ENCODE measurements at regions not wholly inside any gene's neighbourhood (a gene's known extent, or its start where the extent isn't known, plus 50 kb on each side); places are given as distances from the start of the nearest gene placed in this dataset.

DNA sequence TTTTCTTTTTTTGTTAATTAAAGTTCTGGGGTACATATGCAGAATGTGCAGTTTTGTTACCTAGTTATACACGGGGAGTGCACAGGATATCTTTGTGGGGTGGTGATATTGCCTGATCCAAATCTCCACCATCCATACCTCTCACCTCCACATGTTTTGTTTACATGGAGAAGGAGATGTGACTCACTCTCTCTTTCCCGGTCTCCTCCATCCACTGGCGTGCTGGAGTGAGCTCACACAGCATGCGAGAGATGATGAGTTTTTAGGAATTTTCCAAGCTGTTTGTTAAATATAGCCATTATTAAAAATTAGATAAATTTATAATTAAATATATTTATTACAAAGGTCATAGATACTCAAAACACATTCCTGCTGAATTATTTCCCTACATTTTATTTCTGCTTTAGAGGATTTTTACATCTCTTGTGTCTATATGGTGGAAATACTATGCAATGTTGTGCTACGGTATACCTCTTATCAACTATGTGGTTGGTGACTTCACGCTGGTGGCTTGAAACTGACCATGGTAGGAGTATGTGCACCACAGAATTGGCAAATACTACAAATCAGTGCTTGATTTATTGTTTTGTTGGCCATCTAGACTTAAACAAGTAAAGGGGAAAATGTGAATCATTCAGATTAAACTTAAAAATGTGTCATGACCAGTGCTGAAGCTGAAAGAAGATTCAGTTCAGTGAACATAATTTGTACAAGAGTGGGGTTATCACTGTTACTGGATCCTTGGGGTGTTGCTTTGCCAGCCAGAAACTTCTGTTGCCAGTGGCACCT, 107.9 kb upstream of the FAM180A start:
- intact Hi-C loops (cut with micrococcal nuclease; ENCODE audit: unreplicated experiment): no loop called here
- Histone ChIP-seq H3K9me3 (ENCODE audit: low read length) (no peaks in the 10 kb centered on the region), H3K79me2 (ENCODE audit: insufficient read depth, low read depth, low read length) (no peaks in the 10 kb centered on the region), H4K20me1 (ENCODE audit: insufficient read depth, low read length) (no peaks in the 10 kb centered on the region), H2AFZ (ENCODE audit: low read length) (no peak overlapping the region), H3K4me2 (ENCODE audit: low read length) (no peak overlapping the region), H3K9me2 (ENCODE audit: insufficient read depth, low read length) (no peaks in the 10 kb centered on the region), H3K4me3 (ENCODE audit: low read depth, low read length, poor library complexity, severe bottlenecking) (no peak overlapping the region), H3K36me3 (ENCODE audit: insufficient read depth, low read length) (no peaks in the 10 kb centered on the region), H3K4me1 (ENCODE audit: insufficient read depth, low read length, poor library complexity, severe bottlenecking) (peaks cover 6% of the 10 kb centered on the region), H3K27ac (ENCODE audit: low read depth, low read length, poor library complexity, severe bottlenecking) (no peak overlapping the region)
- TF ChIP-seq EZH2phosphoT487 (IDR thresholded peaks at IDR 0.05; ENCODE audit: borderline replicate concordance, low read depth, low read length) (no peak), CTCF (conservative IDR thresholded peaks at IDR 0.05; ENCODE audit: low read length) (no peak)
- POLR2A ChIA-PET: no interaction called here
- DNase-seq (ENCODE audit: low spot score): no peak
- no TSS peak for BruUV-seq (replicated peaks)
- CTCF ChIA-PET (ENCODE audit: unreplicated experiment): interaction anchor here (0.6 kb wide), 1 partner anchor 152 kb away, joined by 3 read pairs; no protein-coding TSS in a partner anchor

- DNase-seq (ENCODE audit: low spot score): peak; percentile 41
- TF ChIP-seq CTCF (conservative IDR thresholded peaks at IDR 0.05; ENCODE audit: low read length) (no peak), EZH2phosphoT487 (IDR thresholded peaks at IDR 0.05; ENCODE audit: borderline replicate concordance, low read depth, low read length) (no peak)
- Histone ChIP-seq H3K4me1 (ENCODE audit: insufficient read depth, low read length, poor library complexity, severe bottlenecking) (peaks cover 6% of the 10 kb centered on the region), H2AFZ (ENCODE audit: low read length) (no peak overlapping the region), H3K36me3 (ENCODE audit: insufficient read depth, low read length) (no peaks in the 10 kb centered on the region), H4K20me1 (ENCODE audit: insufficient read depth, low read length) (no peaks in the 10 kb centered on the region), H3K27ac (ENCODE audit: low read depth, low read length, poor library complexity, severe bottlenecking) (no peak overlapping the region), H3K9me3 (ENCODE audit: low read length) (no peaks in the 10 kb centered on the region), H3K9me2 (ENCODE audit: insufficient read depth, low read length) (no peaks in the 10 kb centered on the region), H3K79me2 (ENCODE audit: insufficient read depth, low read depth, low read length) (no peaks in the 10 kb centered on the region), H3K4me2 (ENCODE audit: low read length) (no peak overlapping the region), H3K4me3 (ENCODE audit: low read depth, low read length, poor library complexity, severe bottlenecking) (no peak overlapping the region)
- ChIA-PET CTCF (ENCODE audit: unreplicated experiment) (no interaction called here), POLR2A (no interaction called here)
- no TSS peak for BruUV-seq (replicated peaks)
- intact Hi-C loops (cut with micrococcal nuclease; ENCODE audit: unreplicated experiment): no loop called here
Observed at GRCh38 chr7:135855846-135856245, 107.2 kb upstream of the FAM180A start.

DNA sequence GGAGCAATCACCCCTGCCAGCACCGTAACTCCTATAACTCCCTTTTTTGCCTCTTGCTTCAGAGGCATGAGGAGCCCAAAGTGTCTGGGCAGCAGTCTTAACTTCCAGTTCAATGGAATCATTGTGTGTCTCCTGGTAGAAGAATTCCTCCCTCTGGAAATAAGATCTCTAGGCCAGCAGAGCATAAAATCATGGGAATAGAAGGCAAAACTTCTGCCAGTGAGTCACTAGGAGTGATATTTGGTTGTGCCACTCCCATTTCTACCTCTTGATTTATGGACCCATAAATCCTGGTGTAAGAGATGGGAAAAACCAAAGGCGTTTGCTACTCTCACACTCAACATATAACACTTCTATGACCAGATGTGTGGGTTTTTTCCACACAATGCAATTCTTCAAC, 104.9 kb upstream of the FAM180A start:
- Histone ChIP-seq H4K20me1 (ENCODE audit: insufficient read depth, low read length) (no peaks in the 10 kb centered on the region), H2AFZ (ENCODE audit: low read length) (no peak overlapping the region), H3K79me2 (ENCODE audit: insufficient read depth, low read depth, low read length) (no peaks in the 10 kb centered on the region), H3K4me2 (ENCODE audit: low read length) (no peak overlapping the region), H3K9me2 (ENCODE audit: insufficient read depth, low read length) (no peaks in the 10 kb centered on the region), H3K4me3 (ENCODE audit: low read depth, low read length, poor library complexity, severe bottlenecking) (no peak overlapping the region), H3K36me3 (ENCODE audit: insufficient read depth, low read length) (no peaks in the 10 kb centered on the region), H3K4me1 (ENCODE audit: insufficient read depth, low read length, poor library complexity, severe bottlenecking) (peaks cover 6% of the 10 kb centered on the region), H3K27ac (ENCODE audit: low read depth, low read length, poor library complexity, severe bottlenecking) (no peak overlapping the region), H3K9me3 (ENCODE audit: low read length) (no peaks in the 10 kb centered on the region)
- ChIA-PET CTCF (ENCODE audit: unreplicated experiment) (no interaction called here), POLR2A (no interaction called here)
- no TSS peak for BruUV-seq (replicated peaks)
- intact Hi-C loops (cut with micrococcal nuclease; ENCODE audit: unreplicated experiment): no loop called here
- TF ChIP-seq EZH2phosphoT487 (IDR thresholded peaks at IDR 0.05; ENCODE audit: borderline replicate concordance, low read depth, low read length) (no peak), CTCF (conservative IDR thresholded peaks at IDR 0.05; ENCODE audit: low read length) (no peak)
- DNase-seq (ENCODE audit: low spot score): no peak

All from OCI-LY7 (cell line).